HUES64 (cell line): ENCODE measurements at regions not wholly inside any gene's neighbourhood (a gene's known extent, or its start where the extent isn't known, plus 50 kb on each side); places are given as distances from the start of the nearest gene placed in this dataset.
"Not testable (repeated sequence)": the region's sequence is repeated elsewhere in the genome, so short reads cannot be mapped to it uniquely, and the experiment has no call there.

Experiments used
- H3K27ac ChIP-seq: 2 replicates; pipeline ENCODE4 v1.7.0; 2013; ENCODE audit warnings: low read depth, low read length, inconsistent platforms
- H3K27me3 ChIP-seq: 2 replicates; pipeline ENCODE4 v1.6.1; 2013; ENCODE audit warnings: mild to moderate bottlenecking, low read length; ENCODE audit not compliant: insufficient read depth
- H3K36me3 ChIP-seq: 2 replicates; pipeline ENCODE4 v1.6.1; 2013; ENCODE audit warnings: mild to moderate bottlenecking, low read length; ENCODE audit not compliant: insufficient read depth
- H3K4me1 ChIP-seq: 2 replicates; pipeline ENCODE4 v1.6.1; 2013; ENCODE audit warnings: mild to moderate bottlenecking, low read length, moderate library complexity; ENCODE audit not compliant: insufficient read depth
- H3K4me3 ChIP-seq: 2 replicates; pipeline ENCODE4 v1.5.1; 2013; ENCODE audit warnings: mild to moderate bottlenecking, low read length, moderate library complexity
- H3K9ac ChIP-seq: 2 replicates; pipeline ENCODE4 v1.6.1; 2013; ENCODE audit warnings: mild to moderate bottlenecking, low read depth, low read length
- H3K9me3 ChIP-seq: 2 replicates; pipeline ENCODE4 v1.6.1; 2013; ENCODE audit warnings: low read depth, low read length; ENCODE audit not compliant: insufficient read depth
- WGBS: fragments of 150-250, 120-280 bp; methylation state at CpG from one replicate; pipeline ENCODE4 v1.1.7; 2013; ENCODE audit warnings: missing lambda C conversion rate; 5-methylcytosine and 5-hydroxymethylcytosine counted together

GRCh38 chr11:22444076-22444475 lies 105.9 kb downstream of the SLC17A6 start:
- Histone ChIP-seq H3K27me3 (peaks cover 54% of the 10 kb centered on the region), H3K4me1 (no peaks in the 10 kb centered on the region; the same call in 1 of the 2 replicates), H3K27ac (no peak overlapping the region), H3K9me3 (no peaks in the 10 kb centered on the region), H3K4me3 (no peak overlapping the region), H3K36me3 (no peaks in the 10 kb centered on the region), H3K9ac (no peak overlapping the region)
- 75% methylated on average over 2 of the region's 2 CpGs for WGBS

GRCh38 chr11:22441831-22442230 lies 103.7 kb downstream of the SLC17A6 start:
- Histone ChIP-seq H3K27ac (no peak overlapping the region), H3K27me3 (peaks cover 57% of the 10 kb centered on the region), H3K4me3 (no peak overlapping the region), H3K9me3 (no peaks in the 10 kb centered on the region), H3K4me1 (no peaks in the 10 kb centered on the region; the same call in 1 of the 2 replicates), H3K9ac (no peak overlapping the region), H3K36me3 (no peaks in the 10 kb centered on the region)
- 36% methylated on average over 1 of the region's 1 CpG for WGBS

GRCh38 chr11:22435582-22435981 lies 97.4 kb downstream of the SLC17A6 start:
- H3K9me3 ChIP-seq, H3K4me3 ChIP-seq, H3K9ac ChIP-seq, H3K36me3 ChIP-seq, H3K27ac ChIP-seq: not testable (repeated sequence)
- 96% methylated on average over 6 of the region's 7 CpGs for WGBS
- H3K4me1 ChIP-seq, result peaks cover 11% of the 10 kb centered on the region
- H3K27me3 ChIP-seq, result peaks cover 11% of the 10 kb centered on the region

- no peaks in the 10 kb centered on the region for H3K27me3 ChIP-seq
- H3K36me3 ChIP-seq, result no peaks in the 10 kb centered on the region
- no peak overlapping the region for H3K4me3 ChIP-seq
- H3K9me3 ChIP-seq, result no peaks in the 10 kb centered on the region
- 98% methylated on average over 5 of the region's 5 CpGs for WGBS
- H3K9ac ChIP-seq, result no peak overlapping the region
- no peak overlapping the region for H3K27ac ChIP-seq
- H3K4me1 ChIP-seq, result peaks cover 11% of the 10 kb centered on the region
Measured at GRCh38 chr11:22433517-22433916, 95.3 kb downstream of the SLC17A6 start.

- Histone ChIP-seq H3K4me3 (no peak overlapping the region), H3K27me3 (no peaks in the 10 kb centered on the region), H3K27ac (no peak overlapping the region), H3K4me1 (peaks cover 11% of the 10 kb centered on the region), H3K36me3 (no peaks in the 10 kb centered on the region), H3K9me3 (no peaks in the 10 kb centered on the region), H3K9ac (no peak overlapping the region)
- 97% methylated on average over 5 of the region's 5 CpGs for WGBS
Measured at GRCh38 chr11:22433094-22433455, 94.9 kb downstream of the SLC17A6 start.

- Histone ChIP-seq H3K36me3 (no peaks in the 10 kb centered on the region), H3K27me3 (no peaks in the 10 kb centered on the region), H3K4me1 (peaks cover 11% of the 10 kb centered on the region), H3K9me3 (no peaks in the 10 kb centered on the region), H3K9ac (no peak overlapping the region), H3K4me3 (no peak overlapping the region), H3K27ac (no peak overlapping the region)
- 93% methylated on average over 40 of the region's 40 CpGs for WGBS
Measured at GRCh38 chr11:22432291-22433093, 94.3 kb downstream of the SLC17A6 start.

- H3K9ac ChIP-seq, result no peak overlapping the region
- peaks cover 11% of the 10 kb centered on the region for H3K4me1 ChIP-seq
- 77% methylated on average over 3 of the region's 3 CpGs for WGBS
- no peaks in the 10 kb centered on the region for H3K9me3 ChIP-seq
- H3K27ac ChIP-seq, result no peak overlapping the region
- no peaks in the 10 kb centered on the region for H3K36me3 ChIP-seq
- no peak overlapping the region for H3K4me3 ChIP-seq
- no peaks in the 10 kb centered on the region for H3K27me3 ChIP-seq
Measured at GRCh38 chr11:22431106-22431505, 92.9 kb downstream of the SLC17A6 start.

GRCh38 chr11:22430639-22431038 lies 92.5 kb downstream of the SLC17A6 start:
- Histone ChIP-seq H3K27ac (no peak overlapping the region), H3K4me3 (no peak overlapping the region), H3K9ac (no peak overlapping the region), H3K27me3 (no peaks in the 10 kb centered on the region), H3K4me1 (peaks cover 11% of the 10 kb centered on the region), H3K9me3 (no peaks in the 10 kb centered on the region), H3K36me3 (no peaks in the 10 kb centered on the region)
- 100% methylated on average over 2 of the region's 3 CpGs for WGBS

- Histone ChIP-seq H3K9me3 (no peaks in the 10 kb centered on the region), H3K27me3 (no peaks in the 10 kb centered on the region), H3K4me3 (no peak overlapping the region), H3K9ac (no peak overlapping the region), H3K36me3 (no peaks in the 10 kb centered on the region), H3K27ac (no peak overlapping the region), H3K4me1 (peaks cover 11% of the 10 kb centered on the region)
- 92% methylated on average over 3 of the region's 3 CpGs for WGBS
Measured at GRCh38 chr11:22430141-22430541, 92.0 kb downstream of the SLC17A6 start.
